HG03280 (cell line): ENCODE measurements at regions not wholly inside any gene's neighbourhood (a gene's known extent, or its start where the extent isn't known, plus 50 kb on each side); places are given as distances from the start of the nearest gene placed in this dataset.

Experiments used
- ATAC-seq: cut with Tn5 transposase; IDR thresholded peaks from one replicate; pipeline ENCODE4 v1.9.1; 2021; ENCODE audit warnings: mild to moderate bottlenecking, moderate library complexity; ENCODE audit not compliant: unreplicated experiment

- no peak for ATAC-seq
These were observed 1282.2 kb upstream of the USP15 start for GRCh38 chr12:60977966-60978365.

- no peak for ATAC-seq
These were observed 1279.6 kb upstream of the USP15 start for GRCh38 chr12:60980558-60980957.

- no peak for ATAC-seq
These were observed 1278.7 kb upstream of the USP15 start for GRCh38 chr12:60981473-60981872.

- no peak for ATAC-seq
These were observed 1268.1 kb upstream of the USP15 start for GRCh38 chr12:60992087-60992486.

- no peak for ATAC-seq
These were observed 1264.9 kb upstream of the USP15 start for GRCh38 chr12:60995256-60995825.

GRCh38 chr12:60997869-60998378, 1262.3 kb upstream of the USP15 start:
- no peak for ATAC-seq

GRCh38 chr12:61009192-61009591, 1251.0 kb upstream of the USP15 start:
- no peak for ATAC-seq

GRCh38 chr12:61011767-61012423, 1248.3 kb upstream of the USP15 start:
- no peak for ATAC-seq

- ATAC-seq: no peak
These were observed 1241.6 kb upstream of the USP15 start for GRCh38 chr12:61018571-61018970.

GRCh38 chr12:61023231-61023630, 1237.0 kb upstream of the USP15 start:
- ATAC-seq: no peak

GRCh38 chr12:61029516-61029915, 1230.7 kb upstream of the USP15 start:
- no peak for ATAC-seq

GRCh38 chr12:61037792-61038191, 1222.4 kb upstream of the USP15 start:
- no peak for ATAC-seq

GRCh38 chr12:61043838-61044237, 1216.4 kb upstream of the USP15 start:
- ATAC-seq: no peak

- no peak for ATAC-seq
These were observed 1215.4 kb upstream of the USP15 start for GRCh38 chr12:61044766-61045165.

- ATAC-seq: no peak
These were observed 1189.4 kb upstream of the USP15 start for GRCh38 chr12:61070640-61071414.

- no peak for ATAC-seq
These were observed 1187.5 kb upstream of the USP15 start for GRCh38 chr12:61072717-61073116.

- ATAC-seq: no peak
These were observed 1165.1 kb upstream of the USP15 start for GRCh38 chr12:61095111-61095510.

GRCh38 chr12:61098031-61098580, 1162.1 kb upstream of the USP15 start:
- ATAC-seq: no peak

GRCh38 chr12:61107118-61107517, 1153.1 kb upstream of the USP15 start:
- no peak for ATAC-seq

- no peak for ATAC-seq
These were observed 1149.0 kb upstream of the USP15 start for GRCh38 chr12:61111218-61111617.

GRCh38 chr12:61137677-61138414, 1122.4 kb upstream of the USP15 start:
- no peak for ATAC-seq
